Muscle layer of duodenum (tissue), 2 donors: ENCODE measurements at regions not wholly inside any gene's neighbourhood (a gene's known extent, or its start where the extent isn't known, plus 50 kb on each side); places are given as distances from the start of the nearest gene placed in this dataset.
"Not testable (repeated sequence)": the region's sequence is repeated elsewhere in the genome, so short reads cannot be mapped to it uniquely, and the experiment has no call there.

Experiments used
- H3K27ac ChIP-seq: one replicate; pipeline ENCODE4 v1.7.0; 2013; ENCODE audit warnings: mild to moderate bottlenecking, low read length
- H3K27me3 ChIP-seq: one replicate; pipeline ENCODE4 v1.7.0; 2013; ENCODE audit warnings: low read depth, mild to moderate bottlenecking, control low read depth, low read length
- H3K36me3 ChIP-seq, 2 donors: one replicate each; pipeline ENCODE4 v1.7.0; 2013; ENCODE audit warnings: low read length in 2 of 2, control low read depth in 1 of 2, mild to moderate bottlenecking in 1 of 2; ENCODE audit not compliant: insufficient read depth in 2 of 2, control insufficient read depth in 1 of 2
- H3K4me1 ChIP-seq, 2 donors: one replicate each; pipeline ENCODE4 v1.7.0; 2013; ENCODE audit warnings: low read length in 2 of 2, mild to moderate bottlenecking in 2 of 2, control low read depth in 1 of 2, moderate library complexity in 1 of 2; ENCODE audit not compliant: insufficient read depth in 2 of 2, control insufficient read depth in 1 of 2
- H3K4me3 ChIP-seq, 2 donors: one replicate each; pipeline ENCODE4 v1.7.0; 2013; ENCODE audit warnings: low read length in 2 of 2, low read depth in 1 of 2, mild to moderate bottlenecking in 1 of 2
- H3K9me3 ChIP-seq, 2 donors: one replicate each; pipeline ENCODE4 v1.7.0; 2013; ENCODE audit warnings: low read length in 2 of 2, control low read depth in 1 of 2, mild to moderate bottlenecking in 1 of 2; ENCODE audit not compliant: control insufficient read depth in 1 of 2
- donor health status: healthy.

DNA sequence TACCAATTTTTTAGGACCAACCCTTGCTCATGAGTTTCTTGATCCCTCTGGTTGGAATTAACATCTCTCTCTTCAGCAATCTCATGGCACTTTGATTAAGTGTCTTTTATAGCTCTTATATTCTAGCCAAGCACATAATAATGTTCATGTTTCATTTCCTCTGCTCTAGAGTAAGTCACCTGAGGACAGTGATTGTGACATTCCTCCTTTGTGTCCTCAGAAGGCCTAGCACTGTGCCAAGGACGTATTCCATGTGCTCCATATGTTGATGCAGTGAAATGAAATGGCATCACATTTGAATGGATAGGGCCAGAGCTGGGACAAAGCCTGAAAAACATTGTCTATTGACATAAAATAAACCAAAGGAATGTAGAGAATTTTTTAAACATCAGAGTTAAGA is 322.8 kb upstream of the PRICKLE1 start:
- Histone ChIP-seq H3K27me3 (no peaks in the 10 kb centered on the region), H3K4me1 (no peaks in the 10 kb centered on the region), H3K4me3 (no peak overlapping the region), H3K9me3 (no peaks in the 10 kb centered on the region), H3K36me3 (no peaks in the 10 kb centered on the region), H3K27ac (no peak overlapping the region)

- H3K4me3 ChIP-seq = no peak overlapping the region
These were observed 321.1 kb upstream of the PRICKLE1 start for GRCh38 chr12:42910656-42911055.

GRCh38 chr12:42908712-42909111 is 319.2 kb upstream of the PRICKLE1 start:
- Histone ChIP-seq H3K4me3 (no peak overlapping the region), H3K4me1 (no peaks in the 10 kb centered on the region), H3K27me3 (no peaks in the 10 kb centered on the region), H3K9me3 (no peaks in the 10 kb centered on the region), H3K27ac (no peak overlapping the region), H3K36me3 (no peaks in the 10 kb centered on the region)

More at GRCh38 chr12:42910656-42911055, 321.1 kb upstream of the PRICKLE1 start:
- Histone ChIP-seq H3K9me3 (no peaks in the 10 kb centered on the region), H3K27ac (no peak overlapping the region), H3K36me3 (no peaks in the 10 kb centered on the region), H3K4me1 (no peaks in the 10 kb centered on the region), H3K27me3 (no peaks in the 10 kb centered on the region)

- H3K4me1 ChIP-seq, H3K4me3 ChIP-seq, H3K27me3 ChIP-seq: not testable (repeated sequence)
These were observed 317.3 kb upstream of the PRICKLE1 start for GRCh38 chr12:42906801-42907200.

DNA sequence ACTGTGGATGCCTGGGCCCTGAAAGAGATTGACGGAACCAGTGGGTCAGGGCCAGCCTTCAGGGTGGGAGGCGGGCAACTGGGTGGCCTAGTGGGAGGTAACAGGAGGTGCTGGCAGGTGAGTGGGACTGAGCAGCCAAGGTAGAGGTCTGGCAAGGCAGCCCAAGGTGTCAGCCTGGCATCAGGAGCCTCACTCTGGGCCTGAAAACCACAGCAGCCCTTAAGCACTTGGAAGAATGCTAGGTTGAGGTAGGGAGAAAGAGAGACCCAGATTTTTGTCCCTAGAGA is 315.8 kb upstream of the PRICKLE1 start:
- Histone ChIP-seq H3K4me1 (no peaks in the 10 kb centered on the region), H3K9me3 (no peaks in the 10 kb centered on the region), H3K36me3 (no peaks in the 10 kb centered on the region), H3K4me3 (no peak overlapping the region), H3K27ac (no peak overlapping the region), H3K27me3 (no peaks in the 10 kb centered on the region)

More at GRCh38 chr12:42906801-42907200, 317.3 kb upstream of the PRICKLE1 start:
- H3K36me3 ChIP-seq, H3K9me3 ChIP-seq, H3K27ac ChIP-seq: not testable (repeated sequence)

DNA sequence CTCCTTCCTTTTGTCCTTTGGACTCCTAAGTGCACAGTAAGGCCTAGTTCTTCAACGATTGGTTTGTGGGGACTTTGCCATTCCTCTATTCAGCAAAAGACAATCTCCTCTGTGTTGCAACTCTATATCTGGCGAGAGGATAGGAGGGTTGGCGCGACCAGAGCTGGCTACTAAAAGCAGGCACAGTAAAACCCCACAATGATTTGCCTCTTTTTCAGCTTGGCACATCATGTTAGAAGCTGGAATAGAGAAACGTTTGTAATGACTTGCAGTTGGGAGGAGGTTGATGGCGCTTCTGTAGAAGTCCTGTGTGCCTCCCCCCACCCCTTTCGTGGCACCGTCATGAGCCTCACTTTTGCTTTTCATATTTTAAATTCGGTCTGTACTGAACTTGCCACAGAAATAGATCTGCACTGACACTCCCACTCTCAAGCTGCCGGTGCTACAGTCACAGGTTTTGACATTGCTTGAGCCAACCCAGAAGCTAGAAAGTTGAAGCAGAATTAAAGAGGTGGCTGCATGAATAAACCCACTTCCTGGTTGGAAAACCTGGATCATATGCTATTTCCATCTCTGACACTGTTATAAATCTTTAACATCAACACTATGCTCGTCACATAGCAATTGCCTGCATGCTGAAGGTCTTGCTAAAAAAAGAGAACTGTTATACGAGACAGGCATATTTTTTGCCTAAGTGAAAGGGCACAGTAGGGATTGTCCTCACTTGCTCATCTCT is 315.3 kb upstream of the PRICKLE1 start:
- Histone ChIP-seq H3K4me1 (no peaks in the 10 kb centered on the region), H3K27ac (no peak overlapping the region), H3K4me3 (no peak overlapping the region), H3K9me3 (no peaks in the 10 kb centered on the region), H3K27me3 (no peaks in the 10 kb centered on the region), H3K36me3 (no peaks in the 10 kb centered on the region)

- Histone ChIP-seq H3K36me3 (no peaks in the 10 kb centered on the region), H3K9me3 (no peaks in the 10 kb centered on the region), H3K27me3 (no peaks in the 10 kb centered on the region), H3K4me1 (no peaks in the 10 kb centered on the region), H3K4me3 (no peak overlapping the region), H3K27ac (no peak overlapping the region)
These were observed 314.2 kb upstream of the PRICKLE1 start for GRCh38 chr12:42903736-42904135.

GRCh38 chr12:42902001-42902400 is 312.5 kb upstream of the PRICKLE1 start:
- no peaks in the 10 kb centered on the region for H3K27me3 ChIP-seq
- H3K27ac ChIP-seq = no peak overlapping the region
- H3K4me3 ChIP-seq = no peak overlapping the region
- H3K36me3 ChIP-seq = no peaks in the 10 kb centered on the region
- no peaks in the 10 kb centered on the region for H3K4me1 ChIP-seq
- no peaks in the 10 kb centered on the region for H3K9me3 ChIP-seq

DNA sequence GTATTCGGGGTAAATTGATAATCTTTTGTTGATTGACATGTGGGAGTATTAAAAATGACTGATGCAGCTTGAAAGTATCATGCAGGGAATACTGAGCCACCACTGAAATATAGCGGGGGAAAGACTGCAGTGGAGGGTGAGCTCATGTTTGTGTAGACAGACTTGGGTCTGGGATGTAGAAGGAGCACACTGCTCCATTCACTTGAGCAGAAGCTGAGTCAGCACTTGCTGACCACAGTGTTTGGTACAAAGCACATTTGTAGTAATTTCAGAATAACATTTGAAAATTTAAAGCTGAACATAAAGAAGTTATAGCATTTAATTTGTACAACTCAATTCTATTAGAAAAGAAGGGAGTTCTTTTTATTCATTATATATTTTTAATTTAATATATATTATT is 304.3 kb upstream of the PRICKLE1 start:
- no peaks in the 10 kb centered on the region for H3K4me1 ChIP-seq
- no peaks in the 10 kb centered on the region for H3K27me3 ChIP-seq
- no peak overlapping the region for H3K4me3 ChIP-seq
- H3K9me3 ChIP-seq = peaks cover 0 to 2% of the 10 kb centered on the region in 2 donors
- no peaks in the 10 kb centered on the region for H3K36me3 ChIP-seq
- H3K27ac ChIP-seq = no peak overlapping the region

GRCh38 chr12:42892702-42893551 is 303.4 kb upstream of the PRICKLE1 start:
- Histone ChIP-seq H3K4me3 (no peak overlapping the region), H3K4me1 (no peaks in the 10 kb centered on the region), H3K27ac (no peak overlapping the region), H3K9me3 (peaks cover 0 to 2% of the 10 kb centered on the region in 2 donors), H3K36me3 (no peaks in the 10 kb centered on the region), H3K27me3 (no peaks in the 10 kb centered on the region)

GRCh38 chr12:42887657-42888056 is 298.1 kb upstream of the PRICKLE1 start:
- H3K9me3 ChIP-seq = peaks cover 0 to 2% of the 10 kb centered on the region in 2 donors
- no peaks in the 10 kb centered on the region for H3K27me3 ChIP-seq

More at GRCh38 chr12:42887657-42888056, 298.1 kb upstream of the PRICKLE1 start:
- Histone ChIP-seq H3K4me1 (no peaks in the 10 kb centered on the region), H3K27ac (no peak overlapping the region), H3K36me3 (no peaks in the 10 kb centered on the region), H3K4me3 (no peak overlapping the region)
